ENCODE measurements at regions not wholly inside any gene's neighbourhood (a gene's known extent, or its start where the extent isn't known, plus 50 kb on each side); places are given as distances from the start of the nearest gene placed in this dataset.

- TF ChIP-seq CTCF (conservative IDR thresholded peaks at IDR 0.05), result no peak
- TF ChIP-seq ZFX (IDR thresholded peaks at IDR 0.05), result no peak
Observed at GRCh38 chr3:51617597-51617996, 53.5 kb upstream of the TEX264 start.

Measured in C4-2B (cell line).